ENCODE measurements at regions not wholly inside any gene's neighbourhood (a gene's known extent, or its start where the extent isn't known, plus 50 kb on each side); places are given as distances from the start of the nearest gene placed in this dataset.
"Not testable (repeated sequence)": the region's sequence is repeated elsewhere in the genome, so short reads cannot be mapped to it uniquely, and the experiment has no call there.

- H2BK120ac ChIP-seq (replicated peaks; ENCODE audit: low read depth, low read length); H3K4ac ChIP-seq (replicated peaks; ENCODE audit: insufficient read length, low read depth, low read length); H2BK12ac ChIP-seq (ENCODE audit: low read depth, low read length); H3K4me3 ChIP-seq (ENCODE audit: extremely low read depth in 1 of 4, insufficient read depth in 2 of 4, low read depth in 3 of 4, low read length in 4 of 4); H3K27me3 ChIP-seq (replicated peaks in 1 of 4; ENCODE audit: control insufficient read depth in 3 of 4, extremely low read depth in 1 of 4, insufficient read depth in 3 of 4, low read length in 3 of 4); H3K79me1 ChIP-seq (ENCODE audit: low read depth, low read length); H2BK15ac ChIP-seq (ENCODE audit: low read length); H3K56ac ChIP-seq (replicated peaks; ENCODE audit: insufficient read length, low read depth, low read length); H3K9me3 ChIP-seq (ENCODE audit: insufficient read depth in 2 of 2, low read depth in 1 of 2, low read length in 1 of 2); H3K36me3 ChIP-seq (ENCODE audit: control insufficient read depth in 2 of 4, insufficient read depth in 4 of 4, low read length in 3 of 4); H2AFZ ChIP-seq (ENCODE audit: low read length); H3K14ac ChIP-seq (ENCODE audit: insufficient read length); H4K5ac ChIP-seq (ENCODE audit: insufficient read length, low read depth, low read length); DNase-seq (ENCODE audit: low read depth in 1 of 2, low spot score in 2 of 2); H4K91ac ChIP-seq (replicated peaks; ENCODE audit: insufficient read length, low read length); H2AK5ac ChIP-seq (ENCODE audit: low read depth, low read length); H3K9ac ChIP-seq (replicated peaks in 1 of 4; ENCODE audit: extremely low read depth in 1 of 4, low read depth in 3 of 4, low read length in 3 of 4); H3K18ac ChIP-seq (ENCODE audit: extremely low read depth, low read length); H4K8ac ChIP-seq (ENCODE audit: extremely low read depth, insufficient read depth, low read length); H3K23me2 ChIP-seq (ENCODE audit: low read depth, low read length); H2BK20ac ChIP-seq (ENCODE audit: low read length); H3K4me2 ChIP-seq (ENCODE audit: insufficient read depth in 1 of 2, low read depth in 2 of 2, low read length in 2 of 2); H3K4me1 ChIP-seq (replicated peaks in 1 of 4; ENCODE audit: control insufficient read depth in 3 of 4, insufficient read depth in 4 of 4, low read length in 3 of 4); POLR2A ChIA-PET (ENCODE audit: partially characterized antibody); FAIRE-seq; H3K27ac ChIP-seq (ENCODE audit: low read depth, low read length); H2BK5ac ChIP-seq (ENCODE audit: low read depth, low read length); H3K79me2 ChIP-seq (ENCODE audit: control insufficient read depth in 1 of 2, insufficient read depth in 2 of 2, low read length in 2 of 2); H3K23ac ChIP-seq (ENCODE audit: insufficient read length); H4K20me1 ChIP-seq (replicated peaks in 1 of 2; ENCODE audit: control insufficient read depth in 1 of 2, insufficient read depth in 2 of 2, low read length in 2 of 2): not testable (repeated sequence)
- 88% methylated on average over 4 of the region's 4 CpGs; no CpG with 5 or more reads in 1 of the 2 experiments for WGBS, 2 experiments (ENCODE audit: extremely low coverage in 1 of 2, insufficient coverage in 1 of 2, insufficient read length in 1 of 2, insufficient replicate concordance in 2 of 2, low coverage in 1 of 2, low lambda C conversion rate in 2 of 2, missing lambda C conversion rate in 1 of 2)
- CTCF ChIA-PET (ENCODE audit: partially characterized antibody) = interaction anchor here (0.9 to 1.5 kb wide), 2 partner anchors 24 to 460 kb away, joined by 3 read pairs; no protein-coding TSS in a partner anchor
These were observed 340.4 kb downstream of the CEP170 start for GRCh38 chr1:242914729-242915128.

DNA sequence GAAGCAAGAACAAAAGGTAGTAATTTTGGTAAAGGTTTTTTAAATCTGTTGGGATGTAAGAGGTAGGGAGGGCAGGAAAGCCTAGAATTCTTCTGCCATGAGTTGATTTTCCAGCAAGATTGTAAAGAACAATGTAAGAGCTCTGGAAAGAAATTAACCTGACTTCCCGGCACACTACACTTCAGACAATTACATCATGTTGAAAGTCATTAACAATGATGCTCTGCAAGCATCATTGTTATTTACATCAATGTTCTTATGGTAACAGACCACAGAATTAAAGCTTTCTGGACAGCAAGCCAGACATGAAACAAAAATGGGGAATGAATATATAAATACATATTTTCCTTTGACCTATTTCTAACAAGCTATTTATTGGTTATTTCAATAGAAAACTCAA, 342.2 kb downstream of the CEP170 start:
- H4K5ac ChIP-seq (ENCODE audit: insufficient read length, low read depth, low read length); H3K23me2 ChIP-seq (ENCODE audit: low read depth, low read length); H3K9ac ChIP-seq (replicated peaks in 1 of 4; ENCODE audit: extremely low read depth in 1 of 4, low read depth in 3 of 4, low read length in 3 of 4); H3K4ac ChIP-seq (replicated peaks; ENCODE audit: insufficient read length, low read depth, low read length); H3K4me1 ChIP-seq (replicated peaks in 1 of 4; ENCODE audit: control insufficient read depth in 3 of 4, insufficient read depth in 4 of 4, low read length in 3 of 4); H3K4me2 ChIP-seq (ENCODE audit: insufficient read depth in 1 of 2, low read depth in 2 of 2, low read length in 2 of 2); H4K91ac ChIP-seq (replicated peaks; ENCODE audit: insufficient read length, low read length); H3K9me3 ChIP-seq (ENCODE audit: insufficient read depth in 2 of 2, low read depth in 1 of 2, low read length in 1 of 2); H3K27ac ChIP-seq (ENCODE audit: low read depth, low read length); H2BK120ac ChIP-seq (replicated peaks; ENCODE audit: low read depth, low read length); H3K79me2 ChIP-seq (ENCODE audit: control insufficient read depth in 1 of 2, insufficient read depth in 2 of 2, low read length in 2 of 2); H4K8ac ChIP-seq (ENCODE audit: extremely low read depth, insufficient read depth, low read length); H2AFZ ChIP-seq (ENCODE audit: low read length); H3K23ac ChIP-seq (ENCODE audit: insufficient read length); FAIRE-seq; H3K36me3 ChIP-seq (ENCODE audit: control insufficient read depth in 2 of 4, insufficient read depth in 4 of 4, low read length in 3 of 4); H3K79me1 ChIP-seq (ENCODE audit: low read depth, low read length); H2AK5ac ChIP-seq (ENCODE audit: low read depth, low read length); POLR2A ChIA-PET (ENCODE audit: partially characterized antibody); H3K4me3 ChIP-seq (ENCODE audit: extremely low read depth in 1 of 4, insufficient read depth in 2 of 4, low read depth in 3 of 4, low read length in 4 of 4); H3K27me3 ChIP-seq (replicated peaks in 1 of 4; ENCODE audit: control insufficient read depth in 3 of 4, extremely low read depth in 1 of 4, insufficient read depth in 3 of 4, low read length in 3 of 4); CTCF ChIA-PET (ENCODE audit: partially characterized antibody); DNase-seq (ENCODE audit: low read depth in 1 of 2, low spot score in 2 of 2); H2BK20ac ChIP-seq (ENCODE audit: low read length); H3K56ac ChIP-seq (replicated peaks; ENCODE audit: insufficient read length, low read depth, low read length); H3K18ac ChIP-seq (ENCODE audit: extremely low read depth, low read length); H4K20me1 ChIP-seq (replicated peaks in 1 of 2; ENCODE audit: control insufficient read depth in 1 of 2, insufficient read depth in 2 of 2, low read length in 2 of 2); H2BK5ac ChIP-seq (ENCODE audit: low read depth, low read length); H2BK12ac ChIP-seq (ENCODE audit: low read depth, low read length); H2BK15ac ChIP-seq (ENCODE audit: low read length); H3K14ac ChIP-seq (ENCODE audit: insufficient read length): not testable (repeated sequence)
- WGBS, 2 experiments (ENCODE audit: extremely low coverage in 1 of 2, insufficient coverage in 1 of 2, insufficient read length in 1 of 2, insufficient replicate concordance in 2 of 2, low coverage in 1 of 2, low lambda C conversion rate in 2 of 2, missing lambda C conversion rate in 1 of 2) = 79% methylated on average over 1 of the region's 1 CpG; no CpG with 5 or more reads in 1 of the 2 experiments
